ENCODE measurements at regions not wholly inside any gene's neighbourhood (a gene's known extent, or its start where the extent isn't known, plus 50 kb on each side); places are given as distances from the start of the nearest gene placed in this dataset.

DNA sequence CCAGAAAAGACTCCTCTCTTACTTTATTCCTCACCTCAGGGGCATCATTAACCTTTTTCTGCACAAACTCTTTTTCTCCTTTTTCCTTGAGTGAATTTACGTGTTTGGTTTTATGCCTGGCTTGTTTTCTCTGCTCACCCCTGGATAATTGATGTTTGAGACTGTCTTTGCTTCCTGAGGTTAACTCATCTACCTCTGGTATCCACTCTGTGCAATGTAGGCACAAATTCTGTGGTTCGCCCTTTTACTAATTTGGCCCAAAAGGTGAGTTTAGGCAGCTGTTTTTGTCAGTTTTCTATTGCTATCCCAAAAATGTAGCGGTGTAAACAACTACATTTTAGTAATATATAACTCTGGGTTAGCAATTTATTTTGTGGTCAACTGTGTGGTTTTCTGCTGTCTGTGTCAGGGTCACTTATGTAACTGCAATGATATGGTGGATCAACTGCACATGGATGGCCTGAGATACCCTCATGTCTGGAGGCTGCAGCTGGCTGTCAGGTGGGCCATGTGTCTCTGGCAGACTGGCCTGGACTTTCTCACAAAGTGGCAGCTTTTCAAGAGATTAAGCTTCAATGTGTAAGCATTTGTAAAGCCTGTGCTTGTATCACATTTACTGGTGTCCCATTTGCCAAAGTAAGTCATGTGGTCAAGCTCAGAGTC is 329.7 kb downstream of the FSIP2 start:
- TF ChIP-seq EP300 (IDR thresholded peaks at IDR 0.05) (no peak), POLR2A (IDR thresholded peaks at IDR 0.05) (no peak), POLR2AphosphoS5 (IDR thresholded peaks at IDR 0.05) (no peak)
- TF ChIP-seq, protein P1, sequence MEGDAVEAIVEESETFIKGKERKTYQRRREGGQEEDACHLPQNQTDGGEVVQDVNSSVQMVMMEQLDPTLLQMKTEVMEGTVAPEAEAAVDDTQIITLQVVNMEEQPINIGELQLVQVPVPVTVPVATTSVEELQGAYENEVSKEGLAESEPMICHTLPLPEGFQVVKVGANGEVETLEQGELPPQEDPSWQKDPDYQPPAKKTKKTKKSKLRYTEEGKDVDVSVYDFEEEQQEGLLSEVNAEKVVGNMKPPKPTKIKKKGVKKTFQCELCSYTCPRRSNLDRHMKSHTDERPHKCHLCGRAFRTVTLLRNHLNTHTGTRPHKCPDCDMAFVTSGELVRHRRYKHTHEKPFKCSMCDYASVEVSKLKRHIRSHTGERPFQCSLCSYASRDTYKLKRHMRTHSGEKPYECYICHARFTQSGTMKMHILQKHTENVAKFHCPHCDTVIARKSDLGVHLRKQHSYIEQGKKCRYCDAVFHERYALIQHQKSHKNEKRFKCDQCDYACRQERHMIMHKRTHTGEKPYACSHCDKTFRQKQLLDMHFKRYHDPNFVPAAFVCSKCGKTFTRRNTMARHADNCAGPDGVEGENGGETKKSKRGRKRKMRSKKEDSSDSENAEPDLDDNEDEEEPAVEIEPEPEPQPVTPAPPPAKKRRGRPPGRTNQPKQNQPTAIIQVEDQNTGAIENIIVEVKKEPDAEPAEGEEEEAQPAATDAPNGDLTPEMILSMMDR (IDR thresholded peaks at IDR 0.05), result no peak
